HCT116 (cell line): ENCODE measurements at regions not wholly inside any gene's neighbourhood (a gene's known extent, or its start where the extent isn't known, plus 50 kb on each side); places are given as distances from the start of the nearest gene placed in this dataset.

ENCODE experiments used
- ATAC-seq: fragments of 200-7000 bp; cut with Tn5 transposase; 2 replicates; pipeline ENCODE4 v1.9.1; 2020; ENCODE audit warnings: mild to moderate bottlenecking, moderate library complexity
- BruUV-seq: library from RNA; stranded (reverse); fragments of 400-500 nt; replicated peaks from 2 replicates; lab custom pipeline; 2021; lab: Mats Ljungman, UMichigan
- CTCF ChIA-PET: fragments of 300-600 bp; sonication (Branson Sonifier 250); formaldehyde crosslinking; loops from one replicate; lab custom pipeline; 2021; ENCODE audit warnings: antibody characterized with exemption; lab: Charles Lee
- POLR2A ChIA-PET: fragments of 300-600, 350-600 bp; sonication (Branson Sonifier 250); formaldehyde crosslinking; loops from one replicate; lab custom pipeline; 2021; ENCODE audit warnings: antibody characterized with exemption; lab: Charles Lee
- RAD21 ChIA-PET, 2 experiments: fragments of 300-600 bp; sonication (Branson Sonifier 250); formaldehyde crosslinking; loops; one replicate each; lab custom pipeline; 2023; ENCODE audit warnings: low total read pairs in 2 of 2; ENCODE audit not compliant: uncharacterized antibody in 2 of 2, unreplicated experiment in 2 of 2, low non-redundant PET in 1 of 2; lab: Charles Lee
- DNase-seq: peaks from one replicate; pipeline ENCODE4 v3.0.0-alpha.2; 2010; ENCODE audit warnings: low read depth, low spot score
- H2AFZ ChIP-seq: fragments of 200-600 bp; shearing (Covaris generic), sonication (generic); 2 replicates; pipeline ENCODE4 v1.6.1; 2017; ENCODE audit warnings: low read depth, mixed run types, mixed read lengths, antibody characterized with exemption, low read length; ENCODE audit not compliant: poor library complexity, severe bottlenecking
- H3K27ac ChIP-seq: 2 replicates; pipeline ENCODE4 v1.5.1; 2012; ENCODE audit warnings: low read depth, low read length
- H3K27me3 ChIP-seq: fragments of 200-600 bp; sonication (generic); 2 replicates; pipeline ENCODE4 v1.6.1; 2016; ENCODE audit warnings: mixed run types, low read length, mixed read lengths; ENCODE audit not compliant: insufficient read depth
- H3K36me3 ChIP-seq, 2 experiments: fragments of 200-500 bp in 1 of 2; fragments of 200-600 bp in 1 of 2; sonication (Bioruptor generic) in 1 of 2; sonication (generic) in 1 of 2; 2 replicates each; pipeline versions ENCODE4 v1.5.1 to v1.6.1; 2014 to 2016; ENCODE audit warnings: low read length in 2 of 2, inconsistent platforms in 1 of 2, mixed read lengths in 1 of 2, mixed run types in 1 of 2; ENCODE audit not compliant: insufficient read depth in 2 of 2, control insufficient read depth in 1 of 2
- H3K4me1 ChIP-seq, 2 experiments: fragments of 200-600 bp in 1 of 2; sonication (generic) in 1 of 2; 2 replicates each; pipeline versions ENCODE4 v1.5.1 to v1.6.1; 2012 to 2017; ENCODE audit warnings: low read length in 2 of 2, inconsistent platforms in 1 of 2, mild to moderate bottlenecking in 1 of 2, mixed read lengths in 1 of 2, mixed run types in 1 of 2, moderate library complexity in 1 of 2; ENCODE audit not compliant: insufficient read depth in 2 of 2, control insufficient read depth in 1 of 2
- H3K4me2 ChIP-seq: fragments of 200-600 bp; sonication (generic); 2 replicates; pipeline ENCODE4 v1.6.1; 2017; ENCODE audit warnings: mixed run types, low read length, mixed read lengths
- H3K4me3 ChIP-seq, 2 experiments: fragments of 200-600 bp in 1 of 2; sonication (generic) in 1 of 2; replicated peaks in 1 of 2; 2 replicates each; pipeline ENCODE4 v1.5.1; 2011 to 2016; ENCODE audit warnings: low read length in 2 of 2, control low read depth in 1 of 2, low read depth in 1 of 2, mild to moderate bottlenecking in 1 of 2, mixed read lengths in 1 of 2, mixed run types in 1 of 2
- H3K79me2 ChIP-seq: fragments of 200-600 bp; sonication (generic); 2 replicates; pipeline ENCODE4 v1.6.1; 2017; ENCODE audit warnings: mild to moderate bottlenecking, mixed run types, low read length, moderate library complexity, mixed read lengths; ENCODE audit not compliant: insufficient read depth
- H3K9ac ChIP-seq: fragments of 200-600 bp; sonication (generic); 2 replicates; pipeline ENCODE4 v1.6.1; 2016; ENCODE audit warnings: low read length, mixed read lengths
- H3K9me2 ChIP-seq: fragments of 200-600 bp; sonication (generic), shearing (Covaris generic); 2 replicates; pipeline ENCODE4 v1.6.1; 2017; ENCODE audit warnings: mixed run types, mild to moderate bottlenecking, moderate library complexity; ENCODE audit not compliant: insufficient read depth
- H3K9me3 ChIP-seq, 2 experiments: fragments of 200-500 bp in 1 of 2; fragments of 200-600 bp in 1 of 2; sonication (Bioruptor generic) in 1 of 2; sonication (generic) in 1 of 2; 2 replicates each; pipeline ENCODE4 v1.6.1; 2014 to 2017; ENCODE audit warnings: low read length in 2 of 2, mixed read lengths in 2 of 2, inconsistent platforms in 1 of 2, low read depth in 1 of 2, mild to moderate bottlenecking in 1 of 2, mixed run types in 1 of 2, moderate library complexity in 1 of 2; ENCODE audit not compliant: control insufficient read depth in 1 of 2, insufficient read depth in 1 of 2
- H4K20me1 ChIP-seq: fragments of 200-600 bp; sonication (generic), shearing (Covaris generic); 2 replicates; pipeline ENCODE4 v1.6.1; 2017; ENCODE audit warnings: mixed run types, mild to moderate bottlenecking, moderate library complexity; ENCODE audit not compliant: insufficient read depth
- CBX3 ChIP-seq: IDR thresholded peaks from 2 replicates; pipeline ENCODE4 v1.6.1; 2012; ENCODE audit warnings: low read depth
- EGR1 ChIP-seq: IDR thresholded peaks from 2 replicates; pipeline ENCODE4 v1.6.1; 2012; ENCODE audit warnings: low read depth
- ELF1 ChIP-seq: IDR thresholded peaks from 2 replicates; pipeline ENCODE4 v1.6.1; 2012; ENCODE audit warnings: low read depth, borderline replicate concordance
- EZH2 ChIP-seq: fragments of 200-600 bp; sonication (generic); IDR thresholded peaks from 2 replicates; pipeline ENCODE4 v1.6.1; 2017; ENCODE audit warnings: antibody characterized with exemption, mixed run types
- EZH2phosphoT487 ChIP-seq: fragments of 200-600 bp; IDR thresholded peaks from 2 replicates; pipeline ENCODE4 v1.6.1; 2018; ENCODE audit warnings: antibody characterized with exemption, borderline replicate concordance
- JUND ChIP-seq: IDR thresholded peaks from 2 replicates; pipeline ENCODE4 v1.6.1; 2012
- POLR2A ChIP-seq: IDR thresholded peaks from 2 replicates; pipeline ENCODE4 v1.7.0; 2011; ENCODE audit warnings: borderline replicate concordance; ENCODE audit not compliant: insufficient read depth, insufficient read length; ENCODE audit errors: extremely low read depth
- POLR2AphosphoS5 ChIP-seq: IDR thresholded peaks from 2 replicates; pipeline ENCODE4 v1.6.1; 2011; ENCODE audit warnings: mild to moderate bottlenecking, low read depth, low read length, moderate library complexity
- RAD21 ChIP-seq: IDR thresholded peaks from 2 replicates; pipeline ENCODE4 v1.6.1; 2012; ENCODE audit warnings: low read depth, mild to moderate bottlenecking
- SIN3A ChIP-seq: IDR thresholded peaks from 2 replicates; pipeline ENCODE4 v1.6.1; 2012; ENCODE audit warnings: low read depth
- SP1 ChIP-seq: IDR thresholded peaks from 2 replicates; pipeline ENCODE4 v1.6.1; 2012; ENCODE audit warnings: low read depth
- TCF7L2 ChIP-seq: IDR thresholded peaks from 2 replicates; pipeline ENCODE4 v1.7.0; 2011; ENCODE audit warnings: borderline replicate concordance, inconsistent platforms; ENCODE audit not compliant: insufficient read depth, insufficient read length; ENCODE audit errors: extremely low read depth
- YY1 ChIP-seq: IDR thresholded peaks from 2 replicates; pipeline ENCODE4 v1.6.1; 2011; ENCODE audit warnings: low read length, low read depth, moderate library complexity, mild to moderate bottlenecking; ENCODE audit not compliant: insufficient replicate concordance; ENCODE audit errors: extremely low read depth
- ZFX ChIP-seq: fragments of 450-650 bp; IDR thresholded peaks from 2 replicates; pipeline ENCODE4 v1.6.1; 2017
- intact Hi-C: fragments of 100-400 bp; cut with micrococcal nuclease; formaldehyde crosslinking; loops from 2 replicates; pipeline ENCODE4 v1.10.0; 2022
- TF ChIP-seq, protein P1 (sequence below): IDR thresholded peaks from 2 replicates; pipeline ENCODE4 v1.6.1; 2012

DNA sequence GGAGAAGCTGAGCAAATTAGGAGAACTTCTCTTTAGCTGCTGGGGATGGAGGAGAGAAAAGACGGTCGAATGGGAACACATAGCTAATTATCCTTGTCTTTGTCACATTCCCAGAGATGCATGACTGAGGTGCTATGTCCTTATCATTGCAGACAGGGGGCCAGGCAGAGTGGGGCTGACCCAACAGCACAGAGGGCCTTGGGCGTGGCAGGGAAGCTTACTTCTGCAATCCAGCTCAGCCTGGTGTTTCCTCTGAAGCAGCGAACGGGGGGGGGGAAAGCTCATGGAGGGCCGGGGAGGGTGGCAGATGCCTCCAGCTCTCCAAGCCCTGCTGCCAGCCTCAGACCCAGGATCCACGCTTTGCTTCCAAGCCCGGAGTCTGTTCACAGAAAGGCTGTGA, 50.8 kb upstream of the HOPX start:
- H3K79me2 ChIP-seq: no peaks in the 10 kb centered on the region
- no TSS peak for BruUV-seq
- H2AFZ ChIP-seq: no peak overlapping the region
- ATAC-seq (no peak; the same call in 1 of the 2 replicates), DNase-seq (no peak)
- H3K4me1 ChIP-seq: no peaks in the 10 kb centered on the region
- intact Hi-C loops: no loop called here
- H4K20me1 ChIP-seq: no peaks in the 10 kb centered on the region
- H3K9ac ChIP-seq: no peak overlapping the region
- no peak overlapping the region for H3K4me3 ChIP-seq
- no peaks in the 10 kb centered on the region for H3K9me2 ChIP-seq
- H3K9me3 ChIP-seq: no peaks in the 10 kb centered on the region
- ChIA-PET CTCF (no interaction called here), POLR2A (no interaction called here)
- no peaks in the 10 kb centered on the region for H3K27me3 ChIP-seq
- no peak overlapping the region for H3K4me2 ChIP-seq
- H3K36me3 ChIP-seq: no peaks in the 10 kb centered on the region
- no peak overlapping the region for H3K27ac ChIP-seq
- TF ChIP-seq ELF1 (no peak), ZFX (no peak), POLR2AphosphoS5 (no peak), EZH2phosphoT487 (no peak), TCF7L2 (no peak), POLR2A (no peak), RAD21 (no peak), SIN3A (no peak), YY1 (no peak), EZH2 (no peak), EGR1 (no peak), CBX3 (no peak), SP1 (no peak), JUND (no peak)
- TF ChIP-seq, protein P1, sequence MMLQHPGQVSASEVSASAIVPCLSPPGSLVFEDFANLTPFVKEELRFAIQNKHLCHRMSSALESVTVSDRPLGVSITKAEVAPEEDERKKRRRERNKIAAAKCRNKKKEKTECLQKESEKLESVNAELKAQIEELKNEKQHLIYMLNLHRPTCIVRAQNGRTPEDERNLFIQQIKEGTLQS: no peak
- TF ChIP-seq, all 23 proteins: peak for 0
- RAD21 ChIA-PET: no interaction called here
